EH (cell line): ENCODE measurements at regions not wholly inside any gene's neighbourhood (a gene's known extent, or its start where the extent isn't known, plus 50 kb on each side); places are given as distances from the start of the nearest gene placed in this dataset.

Experiments
- DNase-seq: peaks from one replicate; pipeline ENCODE4 v3.0.0-alpha.2; 2015; ENCODE audit warnings: low read depth

- DNase-seq = no peak
These were observed 828.6 kb downstream of the TBC1D22A start for GRCh38 chr22:47591016-47591415.

- no peak for DNase-seq
These were observed 827.1 kb downstream of the TBC1D22A start for GRCh38 chr22:47589271-47590250.

- DNase-seq = no peak
These were observed 826.1 kb downstream of the TBC1D22A start for GRCh38 chr22:47588578-47588960.

GRCh38 chr22:47587861-47588577 is 825.6 kb downstream of the TBC1D22A start:
- DNase-seq = no peak

- no peak for DNase-seq
These were observed 824.9 kb downstream of the TBC1D22A start for GRCh38 chr22:47587361-47587760.

GRCh38 chr22:47586946-47587345 is 824.5 kb downstream of the TBC1D22A start:
- no peak for DNase-seq

- no peak for DNase-seq
These were observed 823.6 kb downstream of the TBC1D22A start for GRCh38 chr22:47586038-47586437.

- DNase-seq = no peak
These were observed 821.6 kb downstream of the TBC1D22A start for GRCh38 chr22:47583959-47584562.

DNA sequence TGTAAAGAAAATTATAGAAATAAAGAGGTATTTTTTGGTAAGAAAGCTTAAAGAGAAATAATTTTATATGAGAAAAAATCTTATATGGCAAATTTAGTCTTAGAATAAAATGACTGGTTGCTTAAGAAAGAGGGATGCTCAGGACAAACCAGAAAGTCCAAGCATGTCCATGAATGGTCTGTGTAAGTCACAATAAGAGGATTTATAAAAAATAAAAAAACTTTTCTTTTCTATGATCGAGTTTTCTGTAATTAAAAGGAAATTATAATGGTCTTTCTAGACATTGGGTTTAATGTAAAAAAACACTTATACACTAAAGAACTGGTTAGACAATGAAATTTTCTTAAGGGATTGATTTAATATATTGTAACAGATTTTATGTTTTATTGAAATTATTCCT is 819.6 kb downstream of the TBC1D22A start:
- no peak for DNase-seq

GRCh38 chr22:47580121-47580520 is 817.7 kb downstream of the TBC1D22A start:
- DNase-seq = no peak

GRCh38 chr22:47576908-47577307 is 814.5 kb downstream of the TBC1D22A start:
- DNase-seq = no peak

DNA sequence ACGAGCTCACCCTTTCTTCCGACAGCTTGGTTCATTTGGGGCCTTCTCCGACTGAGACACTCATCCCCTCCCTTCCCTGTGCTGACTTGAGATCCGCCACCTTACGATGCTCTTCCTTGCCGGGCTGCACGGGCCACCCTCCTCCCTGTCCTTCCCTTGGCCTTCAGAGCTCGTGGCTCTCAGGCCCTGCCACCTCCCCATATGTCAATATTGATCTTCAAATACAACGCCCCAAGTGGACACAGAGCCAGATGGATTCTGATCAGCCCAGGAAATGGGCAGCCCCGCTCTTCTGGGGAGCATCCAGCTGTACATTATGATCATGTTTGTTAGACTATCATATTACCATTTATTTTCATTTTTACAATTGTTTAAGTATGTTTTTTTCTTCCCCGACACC is 812.8 kb downstream of the TBC1D22A start:
- no peak for DNase-seq

GRCh38 chr22:47574556-47574955 is 812.1 kb downstream of the TBC1D22A start:
- no peak for DNase-seq

GRCh38 chr22:47573141-47573540 is 810.7 kb downstream of the TBC1D22A start:
- DNase-seq = no peak

DNA sequence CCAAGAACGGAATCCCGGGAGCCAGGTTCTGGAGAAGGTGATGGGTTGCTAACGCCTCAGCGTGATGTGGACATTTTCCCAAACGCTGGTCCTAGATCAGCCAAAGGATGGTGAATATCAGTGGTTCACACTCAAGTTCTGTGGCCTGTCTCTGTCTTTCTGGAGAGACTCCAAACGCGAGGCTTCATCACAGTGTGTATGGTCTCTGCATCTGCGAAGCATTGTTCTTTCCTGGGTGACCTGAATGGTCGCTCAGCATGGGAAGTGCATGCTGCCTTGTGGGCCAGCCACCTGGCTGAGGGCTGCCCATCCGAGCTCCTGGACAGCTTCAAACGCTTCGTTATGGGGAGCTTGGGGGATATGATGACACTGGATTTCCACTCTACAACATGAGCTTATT is 810.0 kb downstream of the TBC1D22A start:
- DNase-seq = no peak

DNA sequence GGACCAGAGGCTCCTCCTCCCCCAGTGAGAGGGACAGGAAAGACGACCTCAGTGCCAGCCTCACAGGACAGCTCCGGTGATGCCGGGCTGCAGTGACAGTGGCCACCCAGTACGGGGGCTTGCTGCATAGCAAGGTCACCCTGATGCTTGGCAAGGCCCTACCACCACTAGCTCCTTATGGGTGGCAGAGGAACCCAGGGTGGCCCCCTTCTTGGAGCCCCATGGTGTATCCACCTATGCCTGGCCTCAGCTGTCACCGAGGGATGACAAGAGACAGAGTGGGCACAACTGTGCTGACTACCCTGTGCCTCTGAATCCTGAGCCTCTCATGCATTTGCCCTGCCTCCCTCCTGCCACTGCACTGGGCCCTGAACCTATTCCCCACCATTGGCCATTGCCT is 809.2 kb downstream of the TBC1D22A start:
- no peak for DNase-seq

GRCh38 chr22:47570851-47571250 is 808.4 kb downstream of the TBC1D22A start:
- no peak for DNase-seq

- no peak for DNase-seq
These were observed 807.8 kb downstream of the TBC1D22A start for GRCh38 chr22:47570300-47570685.

- no peak for DNase-seq
These were observed 807.2 kb downstream of the TBC1D22A start for GRCh38 chr22:47569389-47570299.

DNA sequence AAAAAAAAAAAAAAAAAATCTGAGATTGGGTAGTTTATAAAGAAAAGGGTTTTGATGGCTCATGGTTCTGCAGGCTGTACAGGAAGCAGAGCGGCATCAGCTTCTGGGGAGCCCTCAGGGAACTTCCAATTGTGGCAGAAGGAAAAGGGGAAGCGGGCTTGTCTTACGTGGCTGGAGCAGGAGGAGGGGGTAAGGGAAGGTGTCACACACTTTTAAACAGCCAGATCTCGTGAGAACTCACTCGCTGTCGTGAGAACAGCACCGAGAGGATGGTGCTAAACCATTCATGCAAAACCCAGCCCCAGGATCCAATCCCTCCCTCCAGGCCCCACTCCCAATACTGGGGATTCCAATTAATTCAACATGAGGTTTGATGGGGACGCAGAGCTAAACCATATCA is 806.2 kb downstream of the TBC1D22A start:
- DNase-seq = no peak
